SKM-1 treated with dmso at 0.1 percent for 144 hours (cell line): ENCODE measurements at regions not wholly inside any gene's neighbourhood (a gene's known extent, or its start where the extent isn't known, plus 50 kb on each side); places are given as distances from the start of the nearest gene placed in this dataset.
A peak's percentile ranks its signal among the peaks of the same experiment; 100 is the strongest.

Experiments used
- DNase-seq: peaks from one replicate; lab custom pipeline; 2025; ENCODE audit not compliant: unreplicated experiment; lab: John Stamatoyannopoulos, UW

GRCh38 chr3:177554895-177555759 is 357.8 kb upstream of the TBL1XR1 start:
- no peak for DNase-seq

DNA sequence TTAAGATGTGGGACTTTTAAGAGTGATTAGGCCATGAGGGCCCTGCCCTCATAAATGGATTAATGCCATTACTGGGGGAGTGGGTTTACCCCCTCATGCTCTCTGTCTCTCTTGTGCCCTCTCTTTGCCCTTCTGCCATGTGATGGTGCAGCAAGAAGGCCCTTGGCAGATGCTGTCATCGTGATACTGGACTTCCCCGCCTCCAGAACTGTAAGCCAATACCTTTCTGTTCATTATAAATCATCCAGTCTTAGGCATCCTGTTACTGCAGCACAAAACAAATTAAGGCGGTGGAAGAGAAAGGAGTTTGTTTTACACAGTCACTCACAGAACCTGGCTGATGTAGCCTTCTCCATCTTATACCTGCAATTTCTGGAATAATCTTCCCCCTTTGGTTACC is 360.3 kb upstream of the TBL1XR1 start:
- no peak for DNase-seq

GRCh38 chr3:177561365-177561764 is 364.1 kb upstream of the TBL1XR1 start:
- DNase-seq = no peak

DNA sequence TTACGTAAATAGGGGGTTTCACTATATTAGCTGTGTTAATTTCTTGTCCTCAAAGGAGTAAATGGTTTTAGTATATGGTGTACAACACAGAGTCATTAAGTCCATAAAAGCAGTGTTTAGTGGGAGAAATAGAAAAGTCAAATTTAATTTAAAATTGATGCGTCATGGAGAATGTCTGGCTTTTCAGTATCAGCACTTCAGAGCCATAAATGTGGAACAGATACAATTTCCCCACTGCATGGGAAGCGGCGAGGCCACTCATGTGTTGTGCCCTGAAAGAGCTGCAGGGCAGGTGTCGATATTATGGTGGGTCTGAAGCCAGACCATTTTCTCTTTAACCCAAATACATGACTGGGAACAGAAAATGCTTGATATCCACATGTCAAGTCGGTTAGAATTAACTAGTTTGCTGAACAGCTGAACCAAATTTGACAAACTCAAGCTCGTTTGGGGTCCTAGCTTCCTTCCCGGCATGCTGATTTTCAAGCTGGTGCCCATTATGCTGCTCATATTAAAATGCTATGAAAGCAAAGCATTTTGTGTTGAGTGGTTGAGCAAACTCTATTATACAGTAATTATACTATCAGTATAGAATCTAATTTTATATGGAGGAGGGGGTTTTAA is 364.6 kb upstream of the TBL1XR1 start:
- DNase-seq = no peak

DNA sequence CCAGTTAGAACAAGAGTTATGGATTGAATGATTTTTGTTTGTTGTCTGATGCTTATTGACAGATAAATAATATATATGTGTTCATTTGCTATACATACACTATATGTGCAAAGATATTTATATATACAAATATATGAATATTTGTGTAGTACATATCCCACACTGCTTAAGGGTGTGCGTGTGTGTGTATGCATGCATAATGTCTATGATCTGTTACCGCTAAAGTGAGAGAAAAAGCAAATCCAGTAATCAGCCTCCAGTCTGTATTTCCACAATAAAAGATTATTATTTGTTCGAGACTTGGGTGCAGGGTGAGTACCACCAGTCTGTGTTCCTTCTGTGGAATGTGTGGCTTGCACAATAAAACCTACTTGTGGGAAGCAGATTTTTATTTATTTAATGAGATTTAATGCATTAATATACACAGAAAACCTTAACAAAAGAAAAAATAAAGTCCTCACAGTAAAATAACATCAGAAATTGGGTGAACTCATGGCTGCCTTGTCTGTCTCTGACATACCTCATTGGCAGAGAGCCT is 366.0 kb upstream of the TBL1XR1 start:
- no peak for DNase-seq

- DNase-seq = no peak
These were observed 366.5 kb upstream of the TBL1XR1 start for GRCh38 chr3:177563792-177564191.

- no peak for DNase-seq
These were observed 368.7 kb upstream of the TBL1XR1 start for GRCh38 chr3:177565981-177566380.

GRCh38 chr3:177567833-177568232 is 370.6 kb upstream of the TBL1XR1 start:
- no peak for DNase-seq

GRCh38 chr3:177569193-177569592 is 371.9 kb upstream of the TBL1XR1 start:
- no peak for DNase-seq

- DNase-seq = no peak
These were observed 372.8 kb upstream of the TBL1XR1 start for GRCh38 chr3:177569875-177570657.

- no peak for DNase-seq
These were observed 374.1 kb upstream of the TBL1XR1 start for GRCh38 chr3:177571271-177571943.

GRCh38 chr3:177571944-177572315 is 374.6 kb upstream of the TBL1XR1 start:
- no peak for DNase-seq

GRCh38 chr3:177574222-177574856 is 377.1 kb upstream of the TBL1XR1 start:
- no peak for DNase-seq

DNA sequence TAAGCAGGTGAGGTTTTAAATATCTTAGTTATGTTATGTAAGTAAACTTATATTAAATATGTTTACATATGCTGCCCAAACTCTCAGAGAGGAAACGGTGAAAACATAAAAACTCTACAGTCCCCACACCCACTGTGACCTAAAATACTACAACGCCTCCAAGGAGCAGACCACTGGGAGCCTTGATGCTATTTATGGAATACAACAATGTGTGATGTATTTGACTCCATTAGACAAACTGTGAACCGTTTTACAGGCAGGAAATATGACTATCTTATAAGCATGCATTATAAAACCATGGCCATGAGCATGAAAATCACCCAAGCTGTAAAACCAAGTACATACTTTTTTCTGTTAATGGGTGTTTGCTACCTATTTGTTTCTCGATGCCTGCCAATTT is 379.5 kb upstream of the TBL1XR1 start:
- DNase-seq = no peak

- DNase-seq = no peak
These were observed 381.2 kb upstream of the TBL1XR1 start for GRCh38 chr3:177578488-177578887.

DNA sequence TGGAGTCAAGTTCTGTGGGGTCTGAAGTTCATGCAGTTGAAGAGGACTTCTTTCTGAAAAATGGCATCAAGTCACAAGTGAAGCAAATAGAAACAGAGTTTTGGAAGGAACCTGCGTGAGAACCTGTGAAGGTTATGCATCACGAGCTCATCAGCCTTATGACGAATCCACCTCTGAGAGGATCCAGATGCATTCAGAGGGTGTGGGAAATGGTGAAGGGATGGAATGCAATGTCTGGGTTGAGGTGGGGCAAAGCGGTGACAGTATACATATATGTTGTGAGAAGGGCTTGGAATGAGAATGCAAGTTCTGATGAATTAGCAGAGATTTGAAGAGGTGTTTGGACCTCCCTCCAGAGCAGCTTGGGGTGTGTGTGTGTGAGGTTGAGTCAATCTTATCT is 382.1 kb upstream of the TBL1XR1 start:
- no peak for DNase-seq

GRCh38 chr3:177580437-177580836 is 383.2 kb upstream of the TBL1XR1 start:
- no peak for DNase-seq

DNA sequence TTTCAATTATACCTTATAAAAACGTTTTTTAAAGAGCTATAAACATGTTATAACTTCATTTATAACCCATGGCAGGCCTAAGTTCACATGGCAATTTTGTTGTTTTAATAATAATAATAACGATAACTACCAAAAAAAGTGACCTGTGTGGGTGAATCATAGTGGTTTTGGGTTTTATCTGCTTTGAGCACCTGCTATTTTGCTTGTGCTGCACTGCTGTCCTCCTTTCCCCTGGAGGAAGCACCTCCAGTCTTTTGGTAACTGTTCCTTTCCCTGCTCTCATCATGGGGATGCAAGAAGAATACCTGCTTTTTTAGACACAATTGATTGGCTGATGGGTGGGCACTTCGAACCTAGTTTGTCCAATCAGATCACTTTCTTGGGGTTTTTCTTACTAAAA is 388.0 kb upstream of the TBL1XR1 start:
- DNase-seq = no peak

DNA sequence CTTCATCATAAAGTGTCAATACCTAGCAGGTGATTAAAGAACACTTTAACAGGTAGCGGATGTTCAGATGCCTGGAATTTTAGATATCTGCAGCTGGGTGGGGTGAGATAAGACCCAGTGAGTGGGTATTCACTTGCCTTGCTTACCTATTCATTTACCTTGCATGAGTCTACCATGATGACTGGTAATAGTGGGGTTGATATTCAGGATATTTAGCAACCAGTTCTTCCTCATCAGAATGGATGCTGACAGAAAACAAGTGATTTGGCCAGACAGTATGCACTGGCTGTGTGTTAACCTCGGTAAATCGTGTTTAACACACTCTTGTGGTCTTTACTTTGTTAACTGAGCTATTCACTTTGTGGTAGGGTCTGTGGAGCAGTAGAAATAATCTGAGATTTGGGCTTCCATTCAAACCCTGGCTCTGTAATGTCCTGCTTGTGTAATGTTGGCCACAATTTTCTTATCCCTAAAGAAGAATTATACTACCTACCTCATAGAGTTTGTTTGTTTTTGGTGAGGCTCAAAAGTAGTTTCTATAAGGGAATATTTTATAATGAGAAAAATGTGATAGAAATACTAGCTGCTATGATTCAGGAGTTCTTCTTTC is 391.9 kb upstream of the TBL1XR1 start:
- no peak for DNase-seq

- peak; percentile 19 for DNase-seq
These were observed 392.7 kb upstream of the TBL1XR1 start for GRCh38 chr3:177589911-177590381.
